Globus pallidus (tissue), 1 donor: ENCODE measurements at regions not wholly inside any gene's neighbourhood (a gene's known extent, or its start where the extent isn't known, plus 50 kb on each side); places are given as distances from the start of the nearest gene placed in this dataset.
"Not testable (repeated sequence)": the region's sequence is repeated elsewhere in the genome, so short reads cannot be mapped to it uniquely, and the experiment has no call there.

Experiments
- DNase-seq: peaks from one replicate; pipeline ENCODE4 v3.0.0-alpha.2; 2015; ENCODE audit warnings: low spot score

- no peak for DNase-seq
Observed at GRCh38 chr14:61602003-61602732, 93.1 kb upstream of the HIF1A start.

GRCh38 chr14:61602733-61603077 is 92.6 kb upstream of the HIF1A start:
- DNase-seq, result no peak

- DNase-seq, result no peak
Observed at GRCh38 chr14:61603736-61604135, 91.6 kb upstream of the HIF1A start.

DNA sequence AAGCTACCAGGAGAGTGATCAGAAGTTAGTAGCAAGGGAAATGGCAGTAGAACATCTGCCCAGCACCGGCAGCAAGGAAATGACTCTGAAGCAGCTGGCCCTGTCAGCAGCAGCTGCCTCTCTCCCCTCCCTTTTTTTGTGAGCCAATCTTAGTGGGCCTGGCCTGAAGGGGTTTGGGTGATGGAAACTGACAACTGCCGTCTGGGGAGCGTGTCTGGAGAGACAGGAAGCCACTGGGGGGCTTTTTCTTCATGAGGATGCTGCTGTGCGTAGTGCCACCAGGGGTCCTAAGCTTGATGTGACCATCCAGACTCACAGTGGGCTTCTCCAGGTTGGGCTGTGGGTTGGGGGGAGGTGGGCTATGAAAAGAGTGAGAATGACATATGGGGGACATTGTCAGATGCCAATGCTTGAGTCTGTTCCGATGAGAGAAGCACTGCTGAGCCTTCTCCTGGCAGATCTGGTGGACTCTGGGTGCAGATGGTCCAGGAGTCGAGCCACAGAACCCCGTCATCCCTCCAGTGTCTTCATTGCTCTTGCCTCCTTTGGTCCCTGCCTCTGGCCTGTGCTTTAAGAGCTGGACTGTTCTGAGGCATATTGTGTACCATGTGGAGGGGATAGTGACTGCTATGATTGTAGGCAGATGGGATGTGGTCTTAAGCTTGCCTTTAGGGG is 87.6 kb upstream of the HIF1A start:
- no peak for DNase-seq

DNA sequence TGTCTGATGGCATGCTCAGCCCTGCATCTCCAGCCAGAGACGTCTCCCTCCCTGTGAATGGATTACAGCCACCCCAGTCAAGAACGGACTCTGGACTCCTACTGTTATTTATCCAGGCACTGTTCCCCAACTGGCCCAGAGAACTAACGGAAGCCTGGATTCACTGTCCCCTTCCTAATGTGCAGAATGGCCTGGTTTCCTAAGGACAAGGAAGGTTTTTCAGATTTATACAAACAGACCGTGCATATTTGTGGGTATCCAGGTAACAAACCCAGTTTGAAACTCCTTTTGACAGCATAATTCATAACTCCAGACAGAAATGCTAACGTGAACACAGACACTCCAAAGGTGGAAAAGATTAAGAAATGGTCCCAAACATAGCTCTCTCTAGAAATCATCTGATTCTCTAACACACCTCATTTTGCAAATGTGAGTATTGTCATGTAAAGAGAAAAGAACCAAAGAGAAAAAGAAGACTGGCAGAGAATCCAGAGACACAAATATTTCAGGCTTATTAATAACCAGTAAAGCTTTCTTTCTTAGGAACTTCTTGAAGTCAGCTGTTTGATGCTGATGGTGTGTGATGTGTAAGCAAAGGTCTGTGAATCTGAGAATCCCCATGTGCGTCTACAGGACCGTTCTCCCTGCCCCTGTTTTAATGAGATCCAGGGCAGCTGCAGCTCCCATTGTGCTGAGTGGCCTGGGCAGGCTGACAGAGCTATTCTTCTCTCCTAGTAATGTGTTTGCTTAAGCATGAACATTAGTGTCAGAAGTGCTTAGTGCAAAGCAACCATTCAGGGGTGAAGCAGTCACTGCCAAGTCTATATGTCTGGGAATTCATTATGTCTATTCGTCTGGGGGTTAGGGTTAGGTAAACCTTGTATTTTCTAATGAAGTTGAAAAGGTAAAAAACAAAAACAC is 86.8 kb upstream of the HIF1A start:
- DNase-seq, result peak; percentile 81

DNA sequence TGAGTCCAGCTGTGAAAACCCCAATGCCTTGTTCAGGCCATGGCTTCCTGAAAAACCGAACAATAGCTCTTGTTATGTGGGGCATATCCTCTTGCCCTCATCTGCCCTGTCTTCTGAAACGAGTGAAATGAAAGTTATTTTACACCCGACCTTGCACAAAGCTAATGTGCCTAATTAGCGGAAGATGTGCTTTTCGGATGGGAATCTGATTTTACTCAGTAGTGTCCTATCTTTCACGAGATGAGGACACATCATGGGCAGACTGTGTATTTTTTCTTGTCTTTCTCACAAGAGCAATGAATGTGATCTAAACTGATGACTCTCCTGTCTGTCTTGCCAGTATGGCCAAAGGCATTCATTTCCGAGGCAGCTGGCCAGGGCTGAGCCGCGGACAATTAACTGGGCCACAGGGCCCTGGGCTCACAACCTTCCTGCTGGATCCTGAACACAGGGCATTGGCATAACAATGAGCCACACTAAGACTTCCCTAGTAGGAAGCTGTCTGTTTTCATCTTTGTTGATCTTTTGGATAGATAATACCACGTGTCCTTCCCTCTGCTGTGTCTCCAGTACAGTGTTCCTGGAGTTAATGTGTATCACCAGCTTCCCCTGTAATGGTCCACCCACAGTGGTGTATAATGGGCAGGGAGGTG is 86.0 kb upstream of the HIF1A start:
- peak; percentile 71 for DNase-seq

DNA sequence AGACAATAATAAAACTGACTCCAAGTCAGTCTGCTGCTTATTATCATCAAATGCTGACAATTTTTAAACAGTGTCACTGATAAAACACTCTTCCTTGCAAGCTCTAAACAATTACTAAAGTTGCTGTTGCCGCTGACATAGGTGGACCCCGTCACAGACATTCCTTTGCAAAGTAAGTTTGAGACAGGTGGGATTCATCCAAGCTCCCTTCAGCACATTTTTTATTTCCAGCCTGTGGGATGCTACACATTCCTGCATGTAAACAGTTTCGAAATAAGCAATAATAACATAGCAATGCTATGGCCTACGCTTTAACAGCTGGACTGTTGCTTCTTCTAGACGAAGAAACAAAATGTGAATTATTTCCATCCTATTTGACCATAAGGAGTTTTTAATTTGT is 85.4 kb upstream of the HIF1A start:
- DNase-seq, result no peak

- DNase-seq, result no peak
Observed at GRCh38 chr14:61610900-61611299, 84.4 kb upstream of the HIF1A start.

- no peak for DNase-seq
Observed at GRCh38 chr14:61611880-61612630, 83.3 kb upstream of the HIF1A start.

- DNase-seq, result not testable (repeated sequence)
Observed at GRCh38 chr14:61613006-61613405, 82.3 kb upstream of the HIF1A start.

GRCh38 chr14:61614693-61615092 is 80.6 kb upstream of the HIF1A start:
- no peak for DNase-seq

GRCh38 chr14:61615743-61616523 is 79.4 kb upstream of the HIF1A start:
- no peak for DNase-seq

DNA sequence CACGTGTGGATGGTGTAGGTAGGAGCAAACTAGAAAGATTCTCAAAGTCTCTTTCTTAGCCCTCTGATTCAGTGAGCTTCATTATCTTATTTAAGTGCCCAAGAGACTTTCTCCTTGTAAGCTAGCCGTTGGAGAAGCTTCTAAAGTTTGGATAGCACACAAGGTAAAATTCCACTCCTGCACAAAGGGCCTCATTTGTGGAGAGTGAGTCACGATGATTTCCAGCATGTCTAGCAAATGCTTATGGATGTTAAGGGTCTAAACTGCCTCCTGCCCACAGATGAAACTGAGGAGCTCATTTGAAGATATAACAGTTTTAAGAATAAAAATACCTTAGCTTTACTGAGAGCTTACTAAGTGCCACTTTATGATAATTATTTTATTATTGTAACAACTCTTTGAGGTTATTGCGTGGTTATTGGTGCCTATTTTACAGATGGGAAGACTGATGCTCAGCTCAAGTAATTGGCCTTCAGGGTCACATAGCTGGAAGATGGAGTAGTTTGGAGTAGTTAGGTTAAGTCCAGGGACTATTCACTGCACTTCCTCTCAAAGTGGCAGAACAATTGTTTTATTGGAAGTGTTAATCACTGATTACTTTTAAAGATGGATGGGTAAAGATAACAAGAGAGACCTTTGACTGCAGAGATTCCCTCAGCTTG is 78.7 kb upstream of the HIF1A start:
- DNase-seq, result no peak

DNA sequence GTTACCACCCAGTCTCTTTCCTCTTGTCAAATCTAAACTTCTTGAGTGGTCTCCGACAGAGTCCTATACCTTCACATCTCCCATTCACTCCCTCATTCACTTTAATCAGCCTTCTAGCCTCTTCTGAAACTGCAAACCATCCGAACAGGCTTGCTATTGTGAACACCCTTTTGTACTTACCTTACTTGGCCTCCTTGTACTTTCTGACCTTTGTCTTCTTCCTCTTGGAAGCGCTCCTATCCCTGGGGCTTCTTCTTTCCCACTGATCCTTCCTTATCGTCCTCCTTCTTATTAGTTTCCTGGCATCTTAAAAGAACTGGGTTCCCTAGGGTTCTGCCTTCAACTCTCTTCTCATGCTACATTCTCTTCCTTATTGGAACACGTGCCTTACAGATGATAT is 76.9 kb upstream of the HIF1A start:
- DNase-seq, result no peak

DNA sequence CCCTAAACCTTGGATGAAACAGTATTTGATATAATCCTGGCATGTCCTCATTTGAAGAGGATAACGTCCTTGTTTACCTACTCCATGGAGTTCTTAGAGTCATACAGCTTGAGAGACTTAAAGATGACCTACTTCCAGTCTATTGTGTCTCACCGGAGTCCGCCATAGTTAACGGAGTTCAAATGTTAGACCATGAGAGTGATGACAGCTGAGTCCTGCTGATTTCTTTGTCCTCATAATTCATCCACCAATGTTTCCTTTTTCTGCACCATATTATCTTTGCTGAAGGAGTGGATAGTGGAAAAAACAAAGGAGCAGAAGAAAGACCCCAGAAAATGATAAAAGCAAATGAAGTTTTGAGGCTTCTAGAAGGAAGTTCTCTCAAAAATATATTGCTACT is 75.8 kb upstream of the HIF1A start:
- DNase-seq, result no peak

DNA sequence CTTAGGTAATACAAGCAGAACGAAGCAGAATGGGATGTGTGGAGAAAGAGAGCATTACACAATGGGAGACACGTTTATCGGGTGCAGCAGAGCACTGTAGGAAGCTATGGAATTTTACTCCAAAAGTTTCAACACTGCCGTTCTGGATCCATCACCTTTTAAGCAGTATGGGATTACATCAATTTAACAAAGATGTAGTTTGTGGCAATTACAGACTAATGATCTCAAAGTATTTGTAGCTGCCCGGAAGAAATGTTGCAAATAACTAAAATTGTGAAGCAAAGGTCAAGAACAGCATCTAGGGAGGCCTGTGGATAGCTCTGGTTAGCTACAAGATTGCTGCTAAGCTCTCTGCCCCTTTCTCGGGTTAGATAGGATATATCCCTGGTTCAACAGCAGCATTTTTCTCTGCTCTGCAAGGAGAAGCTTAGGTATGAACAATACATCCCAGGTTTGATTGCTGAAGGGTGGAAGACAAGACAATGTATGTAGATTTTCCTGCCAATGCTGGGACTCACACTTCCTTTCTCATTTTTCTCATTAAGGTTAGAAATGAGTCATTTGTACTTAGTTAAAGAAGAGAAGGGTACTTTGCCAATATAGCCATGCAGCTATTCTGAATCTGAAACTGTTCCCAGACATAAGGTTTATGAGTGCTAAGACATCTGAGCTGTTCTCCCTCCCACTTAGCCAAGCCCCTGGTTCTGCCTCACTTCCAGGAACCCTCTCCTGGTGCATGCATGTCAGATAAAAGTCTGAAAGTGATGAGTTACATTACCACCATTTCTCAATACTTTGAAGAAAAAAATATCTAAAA is 75.0 kb upstream of the HIF1A start:
- DNase-seq, result no peak

GRCh38 chr14:61621444-61621843 is 73.9 kb upstream of the HIF1A start:
- DNase-seq, result no peak

- no peak for DNase-seq
Observed at GRCh38 chr14:61622051-61622450, 73.3 kb upstream of the HIF1A start.

DNA sequence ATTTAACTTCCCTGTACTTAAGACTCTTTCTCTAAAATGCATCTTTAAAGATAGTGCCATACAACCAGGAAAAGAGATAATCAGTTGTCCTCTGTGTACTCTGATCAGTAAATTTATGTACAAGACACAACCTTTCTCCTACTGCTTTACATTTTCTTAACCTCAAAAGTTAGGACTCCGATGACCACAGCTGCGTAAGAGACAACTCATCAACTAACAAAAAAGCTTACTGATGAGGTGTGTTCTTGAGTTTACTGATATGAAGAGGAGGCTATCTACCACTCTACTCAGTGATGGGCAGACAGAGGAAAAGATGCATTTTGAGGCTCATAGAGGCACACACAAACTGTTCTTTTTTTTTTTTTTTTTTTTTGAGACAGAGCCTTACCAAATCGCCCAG is 71.4 kb upstream of the HIF1A start:
- no peak for DNase-seq
